Stimulated activated CD4-positive, alpha-beta T cell treated with anti-CD3 and anti-CD28 coated beads, Interleukin-15, amount 100 ng/mL, for 48 hours (primary cell): ENCODE measurements at regions not wholly inside any gene's neighbourhood (a gene's known extent, or its start where the extent isn't known, plus 50 kb on each side); places are given as distances from the start of the nearest gene placed in this dataset.
"Not testable (repeated sequence)": the region's sequence is repeated elsewhere in the genome, so short reads cannot be mapped to it uniquely, and the experiment has no call there.

Experiments used
- DNase-seq, 2 donors: peaks; one replicate each; pipeline ENCODE4 v3.0.0-alpha.2; 2020; ENCODE audit warnings: low read depth in 2 of 2

GRCh38 chr7:142440906-142441411 lies 183.1 kb upstream of the PRSS58 start:
- no peak for DNase-seq

GRCh38 chr7:142440219-142440905 lies 182.5 kb upstream of the PRSS58 start:
- DNase-seq: no peak

- DNase-seq: no peak
Observed at GRCh38 chr7:142439739-142440138, 181.9 kb upstream of the PRSS58 start.

- DNase-seq: no peak
Observed at GRCh38 chr7:142438923-142439515, 181.2 kb upstream of the PRSS58 start.

- DNase-seq: no peak
Observed at GRCh38 chr7:142438235-142438922, 180.5 kb upstream of the PRSS58 start.

- no peak for DNase-seq
Observed at GRCh38 chr7:142437741-142438140, 179.9 kb upstream of the PRSS58 start.

GRCh38 chr7:142436601-142437000 lies 178.7 kb upstream of the PRSS58 start:
- DNase-seq: no peak

GRCh38 chr7:142435606-142436005 lies 177.7 kb upstream of the PRSS58 start:
- DNase-seq: not testable (repeated sequence)

GRCh38 chr7:142434666-142435167 lies 176.9 kb upstream of the PRSS58 start:
- DNase-seq: no peak

GRCh38 chr7:142434133-142434532 lies 176.3 kb upstream of the PRSS58 start:
- DNase-seq: not testable (repeated sequence)

GRCh38 chr7:142432377-142432776 lies 174.5 kb upstream of the PRSS58 start:
- DNase-seq: no peak

- DNase-seq: no peak
Observed at GRCh38 chr7:142431491-142431890, 173.6 kb upstream of the PRSS58 start.

GRCh38 chr7:142428094-142428493 lies 170.2 kb upstream of the PRSS58 start:
- no peak for DNase-seq

GRCh38 chr7:142425281-142425680 lies 167.4 kb upstream of the PRSS58 start:
- DNase-seq: no peak

- no peak for DNase-seq
Observed at GRCh38 chr7:142422621-142423020, 164.8 kb upstream of the PRSS58 start.

GRCh38 chr7:142420554-142421362 lies 162.9 kb upstream of the PRSS58 start:
- no peak for DNase-seq

GRCh38 chr7:142418326-142418725 lies 160.5 kb upstream of the PRSS58 start:
- no peak for DNase-seq

GRCh38 chr7:142414915-142415314 lies 157.1 kb upstream of the PRSS58 start:
- no peak for DNase-seq

GRCh38 chr7:142414135-142414534 lies 156.3 kb upstream of the PRSS58 start:
- no peak for DNase-seq

GRCh38 chr7:142413280-142414000 lies 155.6 kb upstream of the PRSS58 start:
- DNase-seq: no peak

- peak in 1 of 2 donors; percentile 29 for DNase-seq
Observed at GRCh38 chr7:142412551-142413193, 154.8 kb upstream of the PRSS58 start.
